Activated T-cell treated with anti-CD3 and anti-CD28 coated beads, Interleukin-2, amount 50 U/mL, for 4 hours (primary cell): ENCODE measurements at regions not wholly inside any gene's neighbourhood (a gene's known extent, or its start where the extent isn't known, plus 50 kb on each side); places are given as distances from the start of the nearest gene placed in this dataset.

Experiments
- ATAC-seq, 2 donors: fragments of 200-7000 bp; cut with Tn5 transposase; one replicate each; pipeline ENCODE4 v1.10.0; 2021
- DNase-seq: peaks from one replicate; pipeline ENCODE4 v3.0.0-alpha.2; 2020
- H3K27me3 Mint-ChIP-seq: one replicate; pipeline ENCODE4 v1.8.0; 2021; ENCODE audit warnings: low read depth, mixed read lengths
- H3K36me3 Mint-ChIP-seq: one replicate; pipeline ENCODE4 v1.8.0; 2022; ENCODE audit warnings: mixed read lengths; ENCODE audit not compliant: insufficient read depth
- H3K4me1 Mint-ChIP-seq: one replicate; pipeline ENCODE4 v1.8.0; 2021; ENCODE audit warnings: low read depth, mixed read lengths
- H3K4me3 Mint-ChIP-seq: one replicate; pipeline ENCODE4 v1.8.0; 2021; ENCODE audit warnings: mild to moderate bottlenecking, moderate library complexity, mixed read lengths
- H3K9me3 Mint-ChIP-seq: one replicate; pipeline ENCODE4 v1.8.0; 2021; ENCODE audit warnings: mixed read lengths

DNA sequence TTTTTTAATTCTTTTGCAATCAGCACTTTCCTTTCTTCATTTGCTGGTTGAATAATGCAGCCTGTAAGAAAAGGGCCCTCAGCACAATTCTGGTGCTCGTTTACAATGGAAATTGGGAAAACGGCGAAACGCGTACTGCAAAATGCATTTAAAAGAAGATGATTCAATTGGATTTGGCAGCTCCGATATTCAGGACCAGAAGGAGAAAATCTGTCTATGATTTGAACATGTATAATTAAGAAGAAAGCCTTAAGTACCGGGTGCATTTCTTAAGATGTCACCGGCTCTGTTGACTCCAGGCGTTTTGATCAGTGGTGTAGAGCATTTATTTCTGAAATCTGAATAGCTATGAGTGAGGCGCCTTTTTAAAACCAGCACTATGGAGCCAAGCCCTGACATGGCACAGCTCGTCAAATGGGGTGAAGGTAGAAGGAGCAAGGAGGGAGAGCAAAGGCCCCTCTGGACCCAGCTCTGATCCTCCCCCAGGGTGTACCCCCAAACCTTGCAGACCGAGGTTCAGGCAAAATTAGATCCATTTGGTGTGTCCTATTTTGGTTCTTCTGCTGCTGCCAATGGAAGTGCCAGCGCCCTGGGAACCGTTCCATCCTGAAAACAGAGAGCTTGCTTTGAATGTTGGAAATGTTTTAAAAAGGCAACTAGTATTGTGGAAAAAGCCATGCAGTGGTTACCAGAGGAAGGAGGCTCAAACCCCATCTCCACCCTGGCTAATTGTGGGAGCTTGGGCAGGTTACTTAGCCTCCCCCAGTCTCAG lies 161.4 kb upstream of the RPL38 start:
- Mint-ChIP-seq H3K4me1 (peaks cover 5% of the 10 kb centered on the region), H3K9me3 (no peaks in the 10 kb centered on the region), H3K4me3 (no peak overlapping the region), H3K27me3 (peaks cover 8% of the 10 kb centered on the region), H3K36me3 (no peaks in the 10 kb centered on the region)
- ATAC-seq (no peak), DNase-seq (no peak)

DNA sequence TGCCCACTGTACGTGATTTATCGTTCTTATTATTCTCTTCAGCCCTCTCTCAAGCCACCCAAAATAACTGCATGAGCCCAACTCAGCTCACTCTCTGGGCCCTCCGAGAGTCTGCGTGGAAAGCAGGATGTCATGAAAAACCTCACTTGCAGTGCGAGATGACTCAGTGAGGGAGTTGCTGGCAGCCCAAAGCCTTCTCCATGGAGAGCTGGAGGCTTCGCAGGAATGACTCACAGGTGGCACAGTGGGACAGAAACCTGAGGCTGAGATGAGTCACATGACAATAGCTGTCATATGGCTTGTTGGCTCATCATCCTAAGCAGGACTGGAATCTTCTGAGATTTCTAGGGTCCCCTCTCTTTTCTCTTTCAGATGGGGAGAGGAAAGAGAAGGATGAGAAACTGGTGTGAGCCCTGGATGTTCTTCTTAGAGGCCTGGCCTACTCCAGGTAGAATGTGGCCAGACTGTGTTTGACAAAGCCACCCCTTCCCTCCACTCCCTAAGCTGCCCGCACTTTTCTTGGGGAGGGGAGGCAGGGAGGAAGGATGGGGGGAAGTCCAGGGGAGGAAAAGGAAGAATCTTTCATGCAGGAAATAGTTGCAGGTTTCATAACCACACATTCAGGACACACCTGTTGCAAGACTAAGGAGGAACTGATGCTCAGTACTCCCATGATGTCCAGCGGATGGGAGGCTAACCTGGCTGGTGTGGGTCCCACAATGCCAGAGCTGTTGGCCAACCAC lies 160.6 kb upstream of the RPL38 start:
- peak; percentile 89 to 90 for ATAC-seq
- Mint-ChIP-seq H3K4me1 (peaks cover 5% of the 10 kb centered on the region), H3K9me3 (no peaks in the 10 kb centered on the region), H3K4me3 (no peak overlapping the region), H3K27me3 (peaks cover 12% of the 10 kb centered on the region), H3K36me3 (no peaks in the 10 kb centered on the region)
- DNase-seq: no peak

DNA sequence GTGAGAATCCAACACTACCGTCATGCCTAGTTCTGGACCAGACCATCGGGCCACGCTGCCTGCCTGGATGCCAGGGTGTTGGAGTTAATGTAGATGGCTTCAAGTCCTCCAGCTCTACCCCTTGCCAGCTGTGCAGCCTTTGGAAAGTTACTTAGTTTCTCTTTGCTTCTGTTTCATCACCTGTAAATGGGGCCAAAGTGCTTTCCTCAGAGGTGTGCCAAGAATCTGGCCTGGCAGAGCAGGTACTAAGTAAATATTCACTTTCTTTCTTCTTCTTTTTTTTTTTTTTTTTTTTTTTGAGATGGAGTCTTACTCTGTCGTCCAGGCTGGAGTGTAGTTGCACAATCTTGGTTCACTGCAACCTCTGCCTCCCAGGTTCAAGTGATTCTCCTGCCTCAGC lies 159.5 kb upstream of the RPL38 start:
- peaks cover 5% of the 10 kb centered on the region for H3K4me1 Mint-ChIP-seq
- no peaks in the 10 kb centered on the region for H3K9me3 Mint-ChIP-seq
- peaks cover 14% of the 10 kb centered on the region for H3K27me3 Mint-ChIP-seq

GRCh38 chr17:74045608-74046280 lies 157.7 kb upstream of the RPL38 start:
- DNase-seq: no peak
- Mint-ChIP-seq H3K4me1 (peaks cover 5% of the 10 kb centered on the region), H3K36me3 (no peaks in the 10 kb centered on the region), H3K9me3 (no peaks in the 10 kb centered on the region), H3K27me3 (peaks cover 16% of the 10 kb centered on the region), H3K4me3 (no peak overlapping the region)
- ATAC-seq: no peak

More for the DNA sequence above, 159.5 kb upstream of the RPL38 start:
- DNase-seq: no peak
- no peaks in the 10 kb centered on the region for H3K36me3 Mint-ChIP-seq
- ATAC-seq: no peak
- no peak overlapping the region for H3K4me3 Mint-ChIP-seq

GRCh38 chr17:74049167-74049966 lies 154.1 kb upstream of the RPL38 start:
- H3K36me3 Mint-ChIP-seq: no peaks in the 10 kb centered on the region
- no peaks in the 10 kb centered on the region for H3K4me1 Mint-ChIP-seq
- no peak overlapping the region for H3K4me3 Mint-ChIP-seq
- ATAC-seq (no peak), DNase-seq (no peak)
- H3K9me3 Mint-ChIP-seq: no peaks in the 10 kb centered on the region
- H3K27me3 Mint-ChIP-seq: peaks cover 26% of the 10 kb centered on the region

- H3K9me3 Mint-ChIP-seq: no peaks in the 10 kb centered on the region
- no peak for ATAC-seq
- no peaks in the 10 kb centered on the region for H3K4me1 Mint-ChIP-seq
- DNase-seq: no peak
- peaks cover 23% of the 10 kb centered on the region for H3K27me3 Mint-ChIP-seq
- no peak overlapping the region for H3K4me3 Mint-ChIP-seq
- H3K36me3 Mint-ChIP-seq: no peaks in the 10 kb centered on the region
These were observed 153.5 kb upstream of the RPL38 start for GRCh38 chr17:74049967-74050458.

GRCh38 chr17:74051348-74051747 lies 152.1 kb upstream of the RPL38 start:
- no peak for DNase-seq
- Mint-ChIP-seq H3K9me3 (no peaks in the 10 kb centered on the region), H3K27me3 (peaks cover 24% of the 10 kb centered on the region), H3K4me3 (no peak overlapping the region), H3K4me1 (no peaks in the 10 kb centered on the region), H3K36me3 (no peaks in the 10 kb centered on the region)
- ATAC-seq: no peak

DNA sequence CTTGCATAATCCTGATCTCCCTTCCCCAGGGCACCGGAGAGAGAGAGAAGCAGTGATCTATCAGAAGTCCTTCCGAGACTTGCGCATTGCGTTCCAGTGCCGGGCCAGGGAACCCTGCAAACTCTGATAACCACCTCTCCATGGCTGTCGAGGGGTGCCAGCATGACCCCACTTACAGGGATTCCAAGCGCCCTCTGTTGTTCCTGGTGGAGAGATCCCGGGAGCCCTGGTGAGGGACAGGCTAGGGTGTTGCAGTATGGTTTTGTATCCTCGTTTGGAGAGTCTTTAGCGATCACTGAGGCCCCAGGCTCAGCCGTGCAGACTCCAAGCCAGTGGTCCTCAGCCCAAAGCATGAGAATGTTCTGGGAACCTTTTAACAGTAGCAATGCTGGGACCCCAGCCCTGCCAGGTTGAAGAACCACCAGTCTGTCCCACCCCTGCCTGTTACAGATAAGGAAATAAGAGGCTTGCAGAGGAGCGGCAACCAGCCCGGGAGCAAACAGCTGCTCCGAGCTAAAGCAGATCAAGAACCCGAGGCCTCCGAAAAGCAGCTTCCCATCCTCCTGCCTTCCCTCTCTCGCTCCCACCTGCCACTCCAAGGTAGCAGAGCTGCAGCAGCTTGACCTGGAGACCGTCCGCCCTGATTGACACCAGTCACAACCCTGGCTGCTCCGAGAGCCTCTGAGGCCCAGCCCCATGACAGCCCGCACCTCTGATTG lies 150.3 kb upstream of the RPL38 start:
- Mint-ChIP-seq H3K4me3 (no peak overlapping the region), H3K27me3 (peaks cover 28% of the 10 kb centered on the region), H3K36me3 (no peaks in the 10 kb centered on the region), H3K4me1 (no peaks in the 10 kb centered on the region), H3K9me3 (no peaks in the 10 kb centered on the region)
- no peak for DNase-seq
- no peak for ATAC-seq

- no peak overlapping the region for H3K4me3 Mint-ChIP-seq
- no peaks in the 10 kb centered on the region for H3K9me3 Mint-ChIP-seq
- no peak for DNase-seq
- no peaks in the 10 kb centered on the region for H3K36me3 Mint-ChIP-seq
- no peaks in the 10 kb centered on the region for H3K4me1 Mint-ChIP-seq
- peaks cover 27% of the 10 kb centered on the region for H3K27me3 Mint-ChIP-seq
- ATAC-seq: no peak
These were observed 149.8 kb upstream of the RPL38 start for GRCh38 chr17:74053712-74054078.

DNA sequence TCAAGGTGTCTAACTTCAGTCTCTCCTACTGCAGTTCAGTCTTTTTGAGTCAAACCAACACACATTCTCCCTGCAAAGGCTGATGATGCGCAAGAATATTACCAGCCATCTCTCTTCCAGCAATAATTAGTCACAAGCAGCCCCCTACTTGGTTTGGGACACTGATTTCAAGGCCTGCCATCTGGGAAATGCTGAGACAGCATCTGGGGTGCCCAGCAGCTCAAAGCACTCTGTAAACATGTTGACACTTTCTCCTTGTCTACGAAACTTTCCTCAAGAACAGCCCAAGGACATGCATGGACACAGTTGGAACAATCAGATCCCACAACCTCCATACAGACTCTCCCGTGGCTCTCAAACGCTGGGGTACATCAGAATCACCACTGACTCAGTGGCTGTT lies 149.2 kb upstream of the RPL38 start:
- peaks cover 27% of the 10 kb centered on the region for H3K27me3 Mint-ChIP-seq
- H3K9me3 Mint-ChIP-seq: no peaks in the 10 kb centered on the region
- ATAC-seq (no peak), DNase-seq (no peak)
- no peaks in the 10 kb centered on the region for H3K36me3 Mint-ChIP-seq
- no peak overlapping the region for H3K4me3 Mint-ChIP-seq
- H3K4me1 Mint-ChIP-seq: no peaks in the 10 kb centered on the region

DNA sequence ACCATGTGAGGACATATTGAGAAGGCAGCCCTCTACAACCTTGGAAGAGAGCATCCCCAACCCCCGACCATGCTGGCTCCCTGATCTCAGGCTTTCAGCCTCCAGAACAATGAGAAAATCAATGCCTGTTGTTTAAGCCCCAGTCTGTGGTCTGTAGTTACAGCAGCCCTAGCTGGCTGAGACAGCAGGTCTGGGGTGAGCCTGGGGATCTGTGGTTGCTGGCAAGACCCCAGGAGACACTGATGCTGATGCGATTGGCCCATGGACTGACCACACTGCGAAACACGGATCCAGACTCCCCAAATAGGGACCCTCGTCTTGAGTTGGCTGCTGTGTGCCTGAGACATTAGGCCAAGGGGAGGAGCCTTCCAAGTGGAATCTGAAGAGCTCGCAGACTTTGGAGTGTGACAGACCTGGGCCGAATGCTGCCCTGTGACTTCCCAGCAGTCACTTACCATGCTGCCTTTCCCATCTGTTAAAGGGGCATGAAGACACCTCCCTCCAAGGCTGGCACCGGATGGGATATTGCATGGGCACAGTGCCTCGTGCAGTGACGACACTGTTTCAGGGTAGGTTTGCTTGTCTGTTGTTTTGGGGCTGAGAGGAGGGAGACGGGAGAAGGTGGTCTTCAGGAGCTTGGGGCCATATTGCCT lies 147.8 kb upstream of the RPL38 start:
- Mint-ChIP-seq H3K36me3 (no peaks in the 10 kb centered on the region), H3K4me1 (no peaks in the 10 kb centered on the region), H3K4me3 (no peak overlapping the region), H3K9me3 (no peaks in the 10 kb centered on the region), H3K27me3 (peaks cover 25% of the 10 kb centered on the region)
- DNase-seq (no peak), ATAC-seq (no peak)

DNA sequence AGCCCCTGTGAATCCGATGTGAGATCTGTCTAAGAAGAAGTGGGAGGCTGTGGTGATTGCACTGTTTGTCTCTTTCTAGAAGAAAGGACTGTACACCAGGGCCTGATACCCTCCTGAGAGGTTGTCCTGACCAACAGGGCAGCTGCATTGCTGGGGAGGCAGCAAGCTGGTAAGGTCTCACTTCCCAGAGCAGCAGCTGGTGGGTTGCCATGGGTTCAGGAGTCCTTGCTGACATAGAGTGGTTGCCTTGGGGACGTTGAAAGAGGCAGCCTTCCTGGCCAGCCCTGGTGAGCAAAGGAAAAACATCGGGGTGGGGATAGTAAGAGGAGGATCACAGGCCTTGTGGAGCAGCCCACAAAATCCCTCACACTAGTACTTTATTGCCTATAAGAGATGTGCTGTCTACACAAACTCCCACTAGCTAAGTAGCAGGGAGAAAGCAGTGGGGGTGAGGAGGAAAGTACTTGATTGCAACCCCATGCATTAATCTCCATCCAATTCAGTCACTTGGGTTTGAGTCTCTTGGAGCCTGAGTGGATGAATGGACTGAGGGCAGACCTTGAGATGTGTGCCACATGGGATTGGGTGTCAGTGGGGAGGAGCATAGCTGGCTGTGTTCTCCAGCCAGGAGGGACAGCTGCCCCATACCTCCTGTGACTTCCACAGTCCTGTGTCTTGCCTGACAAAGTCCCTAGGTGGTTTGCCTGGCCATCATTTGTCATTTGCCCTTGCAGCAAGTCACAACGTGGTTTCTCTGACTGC lies 143.8 kb upstream of the RPL38 start:
- no peak overlapping the region for H3K4me3 Mint-ChIP-seq
- no peaks in the 10 kb centered on the region for H3K36me3 Mint-ChIP-seq
- H3K9me3 Mint-ChIP-seq: no peaks in the 10 kb centered on the region
- H3K4me1 Mint-ChIP-seq: no peaks in the 10 kb centered on the region
- ATAC-seq (no peak), DNase-seq (no peak)
- H3K27me3 Mint-ChIP-seq: peaks cover 26% of the 10 kb centered on the region

- Mint-ChIP-seq H3K9me3 (no peaks in the 10 kb centered on the region), H3K4me3 (no peak overlapping the region), H3K4me1 (no peaks in the 10 kb centered on the region), H3K27me3 (peaks cover 23% of the 10 kb centered on the region), H3K36me3 (no peaks in the 10 kb centered on the region)
- no peak for DNase-seq
- no peak for ATAC-seq
These were observed 141.7 kb upstream of the RPL38 start for GRCh38 chr17:74061758-74062157.
